Right lung (tissue), 2 donors: ENCODE measurements at regions not wholly inside any gene's neighbourhood (a gene's known extent, or its start where the extent isn't known, plus 50 kb on each side); places are given as distances from the start of the nearest gene placed in this dataset.

Source experiments
- DNase-seq, 2 donors: peaks; one replicate each; pipeline ENCODE4 v3.0.0-alpha.2; 2013

- DNase-seq: no peak
Observed at GRCh38 chr6:133693565-133693964, 195.3 kb upstream of the TCF21 start.

GRCh38 chr6:133697185-133697584 lies 191.7 kb upstream of the TCF21 start:
- no peak for DNase-seq

DNA sequence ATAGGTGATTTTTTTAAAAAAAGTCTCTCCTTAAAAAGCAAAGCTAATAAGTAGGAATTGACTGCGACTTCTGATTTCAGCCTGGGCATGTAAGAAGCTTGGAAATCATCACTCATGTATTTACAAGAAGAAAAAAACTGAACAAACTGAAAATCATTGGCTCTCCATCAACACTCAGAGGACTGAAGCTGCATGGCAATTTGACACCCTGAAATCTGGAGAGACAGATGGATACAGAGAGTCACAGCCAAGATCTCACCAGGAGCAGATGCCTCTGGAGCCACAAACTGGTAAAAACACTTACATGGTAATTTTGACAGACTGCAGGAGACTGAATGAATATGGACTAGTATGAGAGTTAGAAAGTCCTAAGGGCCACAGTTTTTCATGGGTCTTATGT lies 191.2 kb upstream of the TCF21 start:
- DNase-seq: no peak

DNA sequence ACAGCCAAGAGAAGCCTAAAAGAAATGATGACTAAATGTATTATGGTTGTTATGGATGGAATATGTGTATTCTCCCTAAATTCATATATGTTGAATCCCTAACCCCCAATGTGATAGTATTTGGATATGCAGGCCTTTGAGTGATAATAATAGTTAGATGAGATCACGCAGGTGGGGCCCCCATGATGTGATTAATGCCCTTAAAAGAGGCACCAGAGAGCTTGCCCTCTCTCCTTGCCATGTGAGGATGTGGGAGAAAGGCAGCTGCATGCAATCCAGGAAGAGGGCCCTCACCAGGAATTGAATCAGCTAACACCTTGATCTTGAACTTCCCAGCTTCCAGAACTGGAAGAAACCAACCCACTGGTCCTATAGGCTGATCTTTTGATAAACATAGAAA lies 190.6 kb upstream of the TCF21 start:
- DNase-seq: no peak

DNA sequence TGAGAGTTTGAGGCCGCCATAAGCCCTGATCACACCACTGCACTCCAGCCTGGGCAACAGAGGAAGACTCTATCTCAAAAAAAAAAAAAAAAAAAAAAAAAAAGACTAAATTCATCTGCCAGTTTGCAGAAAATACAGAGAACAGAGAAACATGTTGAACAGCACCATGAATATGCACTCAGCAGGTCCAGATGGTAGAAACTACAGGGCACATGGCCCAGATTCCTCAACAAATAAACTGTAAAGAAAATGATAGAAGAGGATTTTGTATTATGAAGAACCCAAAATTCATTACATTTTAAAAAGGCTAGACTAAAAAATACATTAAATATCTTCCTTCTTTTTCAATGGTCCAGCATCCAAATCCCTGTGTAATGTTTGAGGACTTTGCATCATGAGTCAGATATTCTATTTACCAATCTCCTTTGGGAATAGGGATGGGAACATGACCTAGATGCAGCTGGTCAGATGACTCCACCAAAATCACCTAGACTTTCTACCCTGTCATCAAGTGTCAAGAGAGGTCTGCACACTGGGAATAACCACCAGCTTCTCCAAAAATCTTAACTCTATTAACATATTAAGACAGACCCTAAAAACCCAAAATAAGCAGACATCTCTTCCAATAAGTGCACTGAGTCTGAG lies 189.1 kb upstream of the TCF21 start:
- DNase-seq: no peak

DNA sequence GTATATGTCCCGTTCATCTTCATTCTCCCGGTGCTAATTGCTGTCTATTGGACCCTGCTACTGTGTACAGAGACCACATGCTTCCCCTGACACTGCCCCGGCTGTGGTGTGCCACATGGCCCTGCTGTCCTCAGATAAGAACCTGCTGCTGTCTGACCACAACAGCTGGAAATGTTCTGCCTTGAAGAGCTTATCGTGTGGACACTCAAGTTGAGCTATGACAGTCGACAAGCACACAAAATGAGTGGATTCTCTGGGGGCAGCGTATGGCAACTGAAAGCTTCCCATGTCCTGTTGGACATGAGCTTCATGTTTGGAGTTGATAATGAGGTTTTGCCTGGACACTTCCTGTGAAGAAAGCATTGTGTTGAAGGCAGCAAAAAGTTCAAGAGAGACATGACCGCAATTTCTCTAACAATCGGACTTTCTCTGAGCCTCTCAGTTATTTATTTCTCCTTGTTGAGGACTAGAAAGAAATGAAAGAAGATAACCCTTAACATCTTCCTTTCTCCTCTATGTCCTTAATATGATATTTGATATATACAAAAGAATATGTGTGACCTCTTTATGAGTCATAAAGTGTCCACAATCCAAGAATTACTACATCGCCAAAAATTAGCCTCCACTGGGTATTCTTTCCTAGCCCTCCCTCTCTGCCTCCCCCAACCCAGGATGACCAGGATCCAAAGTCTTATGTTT lies 187.1 kb upstream of the TCF21 start:
- DNase-seq: no peak

DNA sequence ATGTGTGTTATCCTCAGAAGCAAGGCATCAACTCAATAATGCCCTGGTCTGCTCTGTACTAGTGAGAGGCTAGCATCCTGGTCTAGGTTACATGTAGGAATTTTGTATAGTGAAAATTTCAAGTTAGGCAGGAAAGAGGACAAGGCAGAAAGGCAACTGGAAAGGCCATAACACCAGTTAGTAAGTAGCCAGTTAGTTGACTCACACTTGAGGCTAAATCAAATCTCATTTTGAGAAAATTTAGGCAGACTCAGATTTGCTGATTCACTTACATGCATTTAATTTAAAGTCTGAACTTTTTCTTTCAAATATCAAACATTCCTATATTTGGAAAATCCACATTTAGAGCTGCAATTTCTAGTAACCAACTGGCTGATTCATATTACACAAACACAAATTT lies 184.5 kb upstream of the TCF21 start:
- DNase-seq: no peak

GRCh38 chr6:133705066-133705465 lies 183.8 kb upstream of the TCF21 start:
- no peak for DNase-seq

DNA sequence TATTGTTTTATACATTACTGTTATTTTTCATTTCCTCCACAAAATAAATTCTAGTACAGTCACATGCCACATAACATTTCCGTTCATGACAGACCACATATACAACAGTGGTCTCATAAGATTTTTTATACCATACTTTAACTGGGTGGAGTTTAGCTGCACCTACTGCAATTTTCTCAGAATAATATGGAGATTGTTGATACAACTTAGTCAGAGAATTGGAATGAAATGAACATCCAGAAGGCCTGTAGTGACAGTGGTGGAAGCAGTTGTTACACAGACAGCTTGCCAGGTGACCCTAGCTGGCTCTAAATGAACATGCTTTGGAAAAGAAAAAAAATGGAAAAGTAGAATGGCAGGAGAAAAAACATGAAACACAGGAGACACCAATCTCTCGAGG lies 183.2 kb upstream of the TCF21 start:
- DNase-seq: no peak

GRCh38 chr6:133707456-133707855 lies 181.5 kb upstream of the TCF21 start:
- DNase-seq: no peak

GRCh38 chr6:133710826-133711225 lies 178.1 kb upstream of the TCF21 start:
- DNase-seq: no peak

- DNase-seq: no peak
Observed at GRCh38 chr6:133715270-133715669, 173.6 kb upstream of the TCF21 start.

DNA sequence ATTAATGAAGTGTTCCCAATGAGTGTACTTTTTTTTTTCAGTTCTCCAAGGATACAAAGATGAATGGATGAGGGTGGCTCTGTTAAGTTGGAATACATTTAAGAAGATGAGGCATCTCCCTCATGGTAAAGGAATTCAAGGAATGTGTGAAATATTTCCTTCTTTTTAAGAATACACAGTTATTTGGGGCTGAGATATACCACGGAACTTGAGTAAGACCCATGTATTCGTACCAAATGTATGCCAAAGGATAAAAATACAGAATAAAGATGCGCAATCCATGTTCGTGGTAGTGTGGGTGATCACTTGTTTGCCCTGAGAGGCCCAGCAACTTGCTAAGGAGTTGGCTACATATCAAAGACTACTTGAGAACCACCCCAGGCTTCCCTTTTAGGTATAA lies 164.2 kb upstream of the TCF21 start:
- no peak for DNase-seq

- no peak for DNase-seq
Observed at GRCh38 chr6:133726188-133726587, 162.7 kb upstream of the TCF21 start.

DNA sequence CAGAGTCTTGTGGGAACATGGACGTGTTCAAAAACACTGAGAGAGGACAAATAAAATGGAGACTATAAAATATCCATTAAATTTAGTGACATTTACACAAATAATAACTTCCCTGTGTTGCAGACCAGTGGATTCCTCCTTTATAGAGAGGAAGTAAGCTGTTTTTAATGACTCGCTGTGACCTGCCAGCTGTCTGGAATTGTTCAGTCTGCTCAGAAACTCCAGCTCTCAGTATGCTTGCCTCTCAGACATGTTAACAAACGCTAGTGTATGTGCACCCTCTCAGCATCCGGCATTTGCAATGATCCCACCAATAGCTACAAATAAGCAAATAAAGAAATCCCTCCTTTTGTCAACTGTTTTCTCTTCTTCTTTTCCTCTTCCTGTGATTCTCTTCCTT lies 158.0 kb upstream of the TCF21 start:
- DNase-seq: peak; percentile 54 to 64

- no peak for DNase-seq
Observed at GRCh38 chr6:133740218-133740617, 148.7 kb upstream of the TCF21 start.

- no peak for DNase-seq
Observed at GRCh38 chr6:133740816-133741215, 148.1 kb upstream of the TCF21 start.

- no peak for DNase-seq
Observed at GRCh38 chr6:133741375-133741861, 147.5 kb upstream of the TCF21 start.

- no peak for DNase-seq
Observed at GRCh38 chr6:133743621-133744020, 145.3 kb upstream of the TCF21 start.

- no peak for DNase-seq
Observed at GRCh38 chr6:133746417-133746770, 142.5 kb upstream of the TCF21 start.

GRCh38 chr6:133748628-133749027 lies 140.3 kb upstream of the TCF21 start:
- DNase-seq: peak; percentile 61 to 62

GRCh38 chr6:133749427-133749826 lies 139.5 kb upstream of the TCF21 start:
- no peak for DNase-seq

GRCh38 chr6:133752129-133752528 lies 136.8 kb upstream of the TCF21 start:
- DNase-seq: no peak

GRCh38 chr6:133753756-133754155 lies 135.2 kb upstream of the TCF21 start:
- DNase-seq: no peak
